Sigmoid colon (tissue), 4 donors: ENCODE measurements at regions not wholly inside any gene's neighbourhood (a gene's known extent, or its start where the extent isn't known, plus 50 kb on each side); places are given as distances from the start of the nearest gene placed in this dataset.

ENCODE experiments used
- EP300 ChIP-seq, 4 donors: sonication (generic); formaldehyde crosslinking; IDR thresholded peaks; one replicate each; pipeline ENCODE4 v1.6.1; 2017; ENCODE audit warnings: antibody characterized with exemption in 4 of 4
- POLR2A ChIP-seq, 2 donors: fragments of 450-650 bp; IDR thresholded peaks; one replicate each; pipeline ENCODE4 v1.6.1; 2016; ENCODE audit warnings: antibody characterized with exemption in 2 of 2, mild to moderate bottlenecking in 2 of 2, moderate library complexity in 2 of 2
- POLR2AphosphoS5 ChIP-seq, 4 donors: sonication (generic); formaldehyde crosslinking; IDR thresholded peaks; one replicate each; pipeline ENCODE4 v1.6.1; 2017; ENCODE audit warnings: antibody characterized with exemption in 4 of 4
- TF ChIP-seq, protein P1 (sequence below), 4 experiments: fragments of 450-650 bp in 3 of 4; fragments of 200-600 bp in 1 of 4; IDR thresholded peaks; one replicate each; pipeline ENCODE4 v1.5.1; 2016 to 2019; ENCODE audit warnings: antibody characterized with exemption in 4 of 4, mild to moderate bottlenecking in 3 of 4, moderate library complexity in 2 of 4

DNA sequence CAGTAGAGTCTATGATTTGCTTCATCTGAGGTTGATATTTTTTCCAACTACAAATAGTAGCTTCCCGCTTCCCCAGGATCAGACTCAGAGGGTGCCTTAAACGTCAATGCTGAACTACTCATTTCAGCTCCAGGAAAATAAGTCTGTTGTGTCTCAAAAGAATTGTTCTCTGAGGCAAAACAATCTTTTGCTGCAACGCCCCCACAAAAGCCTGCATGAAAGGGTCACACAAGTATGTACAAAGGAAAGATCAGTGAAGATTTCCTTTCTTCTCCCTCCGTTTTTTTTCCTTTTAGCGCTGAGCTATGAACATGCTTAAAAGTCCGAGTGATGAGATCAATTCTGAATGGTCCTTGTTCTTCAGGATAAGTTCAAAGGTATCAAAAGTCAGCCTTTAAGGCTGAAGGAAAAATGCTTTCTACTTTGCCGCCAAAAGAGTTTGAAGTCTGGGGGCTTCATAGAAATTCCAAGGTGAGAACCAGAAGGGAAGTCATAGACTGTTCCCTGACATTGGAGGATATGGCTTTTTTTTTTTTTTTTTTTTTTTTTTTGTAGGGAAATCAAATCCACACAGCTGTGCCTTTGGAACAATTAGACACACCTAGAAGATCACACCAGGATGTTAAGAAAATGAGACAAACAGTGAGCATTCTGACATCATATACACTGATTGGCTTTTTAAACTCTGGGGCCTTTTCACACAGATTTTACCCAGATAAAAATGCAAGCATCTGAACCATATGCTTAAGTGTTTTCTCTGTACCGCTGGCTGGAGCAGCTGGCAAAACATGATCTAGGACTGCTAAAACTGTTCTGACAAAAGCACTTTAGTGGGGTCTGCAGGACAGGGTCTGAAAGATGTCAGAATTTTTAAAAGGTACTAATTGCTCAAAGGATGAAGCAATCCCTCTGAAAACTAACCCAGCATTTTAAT lies 329.3 kb downstream of the ENC1 start:
- TF ChIP-seq, protein P1, sequence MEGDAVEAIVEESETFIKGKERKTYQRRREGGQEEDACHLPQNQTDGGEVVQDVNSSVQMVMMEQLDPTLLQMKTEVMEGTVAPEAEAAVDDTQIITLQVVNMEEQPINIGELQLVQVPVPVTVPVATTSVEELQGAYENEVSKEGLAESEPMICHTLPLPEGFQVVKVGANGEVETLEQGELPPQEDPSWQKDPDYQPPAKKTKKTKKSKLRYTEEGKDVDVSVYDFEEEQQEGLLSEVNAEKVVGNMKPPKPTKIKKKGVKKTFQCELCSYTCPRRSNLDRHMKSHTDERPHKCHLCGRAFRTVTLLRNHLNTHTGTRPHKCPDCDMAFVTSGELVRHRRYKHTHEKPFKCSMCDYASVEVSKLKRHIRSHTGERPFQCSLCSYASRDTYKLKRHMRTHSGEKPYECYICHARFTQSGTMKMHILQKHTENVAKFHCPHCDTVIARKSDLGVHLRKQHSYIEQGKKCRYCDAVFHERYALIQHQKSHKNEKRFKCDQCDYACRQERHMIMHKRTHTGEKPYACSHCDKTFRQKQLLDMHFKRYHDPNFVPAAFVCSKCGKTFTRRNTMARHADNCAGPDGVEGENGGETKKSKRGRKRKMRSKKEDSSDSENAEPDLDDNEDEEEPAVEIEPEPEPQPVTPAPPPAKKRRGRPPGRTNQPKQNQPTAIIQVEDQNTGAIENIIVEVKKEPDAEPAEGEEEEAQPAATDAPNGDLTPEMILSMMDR (IDR thresholded peaks at IDR 0.05): no peak
- TF ChIP-seq POLR2AphosphoS5 (IDR thresholded peaks at IDR 0.05) (no peak), EP300 (IDR thresholded peaks at IDR 0.05) (no peak), POLR2A (IDR thresholded peaks at IDR 0.05) (no peak)
